OCI-LY7 (cell line): ENCODE measurements at regions not wholly inside any gene's neighbourhood (a gene's known extent, or its start where the extent isn't known, plus 50 kb on each side); places are given as distances from the start of the nearest gene placed in this dataset.

Experiments used
- EZH2phosphoT487 ChIP-seq: fragments of 200-600 bp; sonication (generic); IDR thresholded peaks from 2 replicates; pipeline ENCODE4 v1.6.1; 2018; ENCODE audit warnings: low read depth, borderline replicate concordance, mild to moderate bottlenecking, mixed run types, antibody characterized with exemption, low read length, moderate library complexity, mixed read lengths
- TF ChIP-seq, protein P1 (sequence below): fragments of 200-600 bp; sonication (generic); conservative IDR thresholded peaks from 2 replicates; pipeline ENCODE4 v1.5.1; 2014; ENCODE audit warnings: mild to moderate bottlenecking, antibody characterized with exemption, low read length, moderate library complexity, mixed read lengths

DNA sequence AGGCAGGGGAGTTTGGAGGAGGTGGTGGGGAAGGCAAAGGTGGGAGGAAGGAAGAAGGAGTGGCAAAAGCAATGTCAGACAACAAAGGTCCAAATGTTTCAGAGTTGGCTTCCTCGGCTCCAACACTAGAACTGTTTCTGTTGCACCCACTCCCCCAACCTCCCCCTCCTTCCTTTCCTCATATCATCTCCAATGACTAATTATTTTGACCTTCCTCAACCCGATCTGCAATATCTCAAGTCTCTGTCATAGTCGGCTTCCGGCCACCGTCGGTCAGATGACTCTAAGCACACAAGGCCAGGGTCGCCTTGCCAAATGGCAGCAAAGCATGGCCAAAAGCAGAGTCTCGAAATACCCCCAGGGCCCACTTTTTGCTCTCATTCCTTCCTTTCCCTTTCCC is 637.0 kb upstream of the TBX3 start:
- TF ChIP-seq, protein P1, sequence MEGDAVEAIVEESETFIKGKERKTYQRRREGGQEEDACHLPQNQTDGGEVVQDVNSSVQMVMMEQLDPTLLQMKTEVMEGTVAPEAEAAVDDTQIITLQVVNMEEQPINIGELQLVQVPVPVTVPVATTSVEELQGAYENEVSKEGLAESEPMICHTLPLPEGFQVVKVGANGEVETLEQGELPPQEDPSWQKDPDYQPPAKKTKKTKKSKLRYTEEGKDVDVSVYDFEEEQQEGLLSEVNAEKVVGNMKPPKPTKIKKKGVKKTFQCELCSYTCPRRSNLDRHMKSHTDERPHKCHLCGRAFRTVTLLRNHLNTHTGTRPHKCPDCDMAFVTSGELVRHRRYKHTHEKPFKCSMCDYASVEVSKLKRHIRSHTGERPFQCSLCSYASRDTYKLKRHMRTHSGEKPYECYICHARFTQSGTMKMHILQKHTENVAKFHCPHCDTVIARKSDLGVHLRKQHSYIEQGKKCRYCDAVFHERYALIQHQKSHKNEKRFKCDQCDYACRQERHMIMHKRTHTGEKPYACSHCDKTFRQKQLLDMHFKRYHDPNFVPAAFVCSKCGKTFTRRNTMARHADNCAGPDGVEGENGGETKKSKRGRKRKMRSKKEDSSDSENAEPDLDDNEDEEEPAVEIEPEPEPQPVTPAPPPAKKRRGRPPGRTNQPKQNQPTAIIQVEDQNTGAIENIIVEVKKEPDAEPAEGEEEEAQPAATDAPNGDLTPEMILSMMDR, result no peak
- TF ChIP-seq EZH2phosphoT487, result no peak
